HG03045 (cell line): ENCODE measurements at regions not wholly inside any gene's neighbourhood (a gene's known extent, or its start where the extent isn't known, plus 50 kb on each side); places are given as distances from the start of the nearest gene placed in this dataset.
A peak's percentile ranks its signal among the peaks of the same experiment; 100 is the strongest.

Source experiments
- ATAC-seq: cut with Tn5 transposase; IDR thresholded peaks from one replicate; pipeline ENCODE4 v1.9.1; 2021; ENCODE audit warnings: mild to moderate bottlenecking, moderate library complexity; ENCODE audit not compliant: unreplicated experiment

DNA sequence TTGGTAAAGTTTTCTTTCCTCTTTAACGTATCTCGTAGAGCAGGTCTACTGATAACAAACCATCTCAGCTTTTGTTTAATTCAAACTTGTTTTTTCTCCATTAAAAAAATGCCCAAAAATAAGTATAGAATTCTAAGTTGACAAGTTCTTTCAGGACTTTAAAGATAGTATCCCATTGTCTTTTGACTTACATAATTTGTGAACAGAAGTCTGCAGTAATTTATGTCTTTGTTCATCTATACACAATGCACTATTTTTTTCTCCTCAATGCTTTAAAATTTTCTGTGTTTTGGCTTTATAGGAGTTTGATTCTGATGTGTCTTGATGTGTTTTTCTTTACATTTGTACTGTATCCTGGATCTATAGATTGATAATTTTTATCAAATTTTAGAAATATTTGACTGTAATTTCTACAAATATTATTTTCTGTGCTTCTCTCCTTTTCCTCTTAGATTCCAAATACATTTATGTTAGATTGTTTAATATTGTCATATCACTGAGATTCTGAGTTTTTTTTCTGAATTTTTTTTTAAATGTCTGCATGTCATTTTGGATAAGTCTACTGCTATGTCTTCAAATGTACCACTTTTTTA lies 143.3 kb downstream of the FTCDNL1 start:
- ATAC-seq, result no peak

DNA sequence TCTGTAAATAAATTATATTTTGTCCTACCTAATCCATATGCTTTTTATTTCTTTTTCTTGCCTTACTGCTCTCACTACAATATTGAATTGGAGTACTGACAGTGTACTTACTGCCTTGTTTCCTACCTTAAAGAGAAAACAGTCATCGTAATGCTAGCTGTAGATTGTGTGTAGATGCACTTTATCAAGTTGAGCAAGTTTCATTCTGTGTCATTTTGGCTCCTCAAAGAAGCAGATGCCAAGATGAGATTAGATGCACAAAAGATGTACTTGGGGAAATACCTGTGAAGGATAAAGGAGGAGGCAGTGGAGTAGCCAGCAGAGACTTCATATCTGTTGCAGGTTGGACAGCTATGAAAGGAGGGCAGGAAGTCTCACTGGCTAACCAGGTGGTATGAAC lies 145.5 kb downstream of the FTCDNL1 start:
- ATAC-seq, result no peak

DNA sequence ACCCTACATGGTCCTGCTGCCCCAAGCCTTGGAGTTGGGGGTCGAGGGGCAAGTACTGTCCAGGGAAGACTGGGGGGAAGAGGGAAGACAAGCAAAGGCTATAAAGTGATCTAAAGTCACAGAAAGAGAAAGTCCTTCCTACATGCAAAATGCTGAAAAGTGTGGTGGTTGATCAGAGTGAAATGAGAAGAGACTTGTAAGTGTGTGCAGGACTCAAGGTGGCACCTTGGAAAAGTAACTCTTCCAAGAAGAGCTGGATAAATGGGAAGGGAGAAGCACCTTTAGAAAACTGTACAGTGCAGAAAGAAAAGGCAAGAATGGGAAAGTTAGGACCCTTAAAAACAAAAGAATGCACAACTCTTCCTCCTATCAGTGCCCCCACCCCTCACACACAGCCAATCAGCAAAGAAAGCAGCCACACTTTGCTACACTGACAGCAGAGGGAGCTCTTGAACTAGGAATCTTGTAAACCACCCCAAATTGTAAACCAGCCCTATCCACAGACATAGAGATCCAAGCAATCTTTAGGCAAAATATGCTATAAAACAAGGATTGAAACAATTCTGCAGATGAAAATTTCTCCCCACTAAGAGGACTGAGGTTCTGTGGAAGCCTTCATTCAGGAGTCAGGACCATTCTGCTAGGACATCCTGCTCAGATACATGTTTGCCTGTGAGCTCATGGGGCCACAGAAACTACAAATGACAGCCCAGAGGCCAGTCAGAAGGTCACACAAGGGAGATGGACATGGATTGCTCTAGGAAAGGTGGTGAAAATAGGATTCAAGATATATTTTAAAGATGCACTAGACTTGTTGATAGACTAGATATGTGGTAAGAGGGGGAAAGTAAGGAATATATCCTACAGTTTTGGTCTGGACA lies 146.4 kb downstream of the FTCDNL1 start:
- ATAC-seq, result no peak

DNA sequence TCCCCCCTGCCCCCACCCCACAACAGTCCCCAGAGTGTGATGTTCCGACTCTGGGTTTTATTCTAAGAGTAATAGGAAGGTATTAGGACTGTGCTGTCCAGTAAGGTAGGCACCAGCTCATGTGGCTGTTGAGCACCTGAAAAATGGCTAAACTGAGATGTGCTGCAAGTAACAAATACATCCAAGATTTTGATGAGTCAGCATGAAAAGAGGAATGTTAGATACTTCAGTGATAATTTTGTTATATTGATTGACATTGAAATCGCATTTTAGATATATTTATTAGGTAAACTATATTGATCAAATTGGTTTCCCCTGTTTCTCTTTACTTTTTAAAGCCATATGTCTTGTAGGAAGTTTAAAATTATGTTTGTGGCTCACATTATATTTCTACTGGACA lies 147.8 kb downstream of the FTCDNL1 start:
- ATAC-seq, result no peak

DNA sequence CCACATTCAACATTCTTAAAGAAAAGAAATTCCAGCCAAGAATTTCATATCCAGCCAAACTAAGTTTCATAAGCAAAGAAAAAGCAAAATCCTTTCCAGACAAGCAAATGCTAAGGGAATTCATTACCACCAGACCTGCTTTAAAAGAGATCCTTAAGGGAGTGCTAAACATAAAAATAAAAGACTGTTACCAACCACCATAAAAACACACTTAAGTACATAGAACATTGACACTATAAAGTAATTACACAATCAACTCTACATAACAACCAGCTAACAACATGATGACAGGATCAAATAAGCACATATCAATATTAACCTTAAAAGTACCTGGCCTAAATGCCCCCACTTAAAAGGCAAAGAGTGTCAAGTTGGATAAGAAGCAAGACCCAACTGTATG lies 153.5 kb downstream of the FTCDNL1 start:
- no peak for ATAC-seq

DNA sequence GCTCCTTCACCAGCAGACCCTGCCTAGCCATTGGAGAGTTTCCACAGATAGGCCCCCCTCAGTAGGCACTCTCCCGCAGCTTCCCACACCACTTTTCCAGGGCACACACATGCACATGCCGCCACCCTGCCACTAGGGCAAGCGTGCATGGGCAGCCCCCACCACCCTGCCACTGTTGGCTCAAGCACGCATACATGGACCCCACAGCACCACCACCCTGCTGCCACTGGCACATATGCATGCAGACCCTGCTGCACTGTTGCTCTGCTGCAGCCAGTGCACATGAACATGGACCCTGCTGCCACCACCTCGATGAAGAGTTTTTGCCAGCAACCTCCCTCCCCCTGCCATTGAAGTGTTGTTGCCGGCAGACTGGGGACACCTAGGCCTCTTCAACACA lies 154.9 kb downstream of the FTCDNL1 start:
- ATAC-seq, result no peak

DNA sequence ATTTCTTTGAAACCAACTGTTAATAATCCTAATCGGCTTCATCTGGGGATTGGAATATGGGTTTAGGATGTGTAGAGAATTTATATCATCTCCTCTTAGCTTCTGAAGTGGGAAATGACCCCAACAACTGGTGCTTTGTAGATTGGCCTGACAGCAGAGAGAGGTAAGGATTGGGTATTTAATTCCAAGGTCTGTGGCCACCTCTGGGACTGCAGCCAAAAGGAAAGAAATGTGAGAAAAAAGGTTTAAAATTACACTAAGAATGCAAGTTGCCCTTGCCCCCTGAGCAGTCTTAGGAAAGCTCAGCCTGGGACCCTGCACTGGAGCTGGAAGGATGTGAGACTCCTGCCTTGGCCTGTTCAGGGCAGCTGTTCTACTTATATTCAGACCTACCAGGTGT lies 157.1 kb downstream of the FTCDNL1 start:
- no peak for ATAC-seq

DNA sequence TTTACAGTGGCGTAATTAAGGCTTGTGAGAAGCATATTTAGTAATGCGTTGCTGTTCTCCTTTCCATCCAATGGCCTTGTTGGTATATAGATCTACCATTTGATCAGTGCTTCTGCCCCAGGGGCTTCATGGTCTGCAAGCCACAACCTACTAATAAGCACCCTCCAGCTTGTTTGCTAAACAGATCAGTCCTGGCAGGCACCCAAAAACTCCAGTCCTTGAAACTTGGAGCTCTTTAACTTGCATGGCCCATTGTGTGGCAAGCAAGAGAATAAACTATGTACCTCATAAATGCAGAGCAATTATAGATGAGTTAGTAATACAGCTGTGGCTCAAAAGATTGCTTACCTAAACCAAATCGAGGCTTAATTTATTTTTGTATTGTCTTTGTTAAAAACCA lies 158.5 kb downstream of the FTCDNL1 start:
- ATAC-seq, result no peak

DNA sequence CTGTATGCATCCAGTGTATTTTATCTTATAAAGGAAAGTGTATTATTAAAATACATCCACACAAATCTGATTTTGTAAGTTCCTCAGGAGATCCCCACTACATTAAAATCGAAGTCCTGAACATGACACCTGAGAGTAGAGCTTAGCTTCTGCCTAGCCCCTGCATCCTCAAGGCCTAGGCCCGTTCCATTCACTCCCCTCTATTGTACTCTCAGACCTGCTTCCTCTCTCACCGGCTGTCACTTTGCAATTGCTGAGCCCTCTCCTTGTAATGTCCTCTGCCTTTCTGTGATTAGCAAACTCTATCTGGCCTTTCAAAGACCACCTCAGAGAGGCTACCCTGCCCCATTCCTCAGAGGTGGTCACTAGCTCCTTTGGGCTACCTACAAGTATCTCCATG lies 160.8 kb downstream of the FTCDNL1 start:
- no peak for ATAC-seq

DNA sequence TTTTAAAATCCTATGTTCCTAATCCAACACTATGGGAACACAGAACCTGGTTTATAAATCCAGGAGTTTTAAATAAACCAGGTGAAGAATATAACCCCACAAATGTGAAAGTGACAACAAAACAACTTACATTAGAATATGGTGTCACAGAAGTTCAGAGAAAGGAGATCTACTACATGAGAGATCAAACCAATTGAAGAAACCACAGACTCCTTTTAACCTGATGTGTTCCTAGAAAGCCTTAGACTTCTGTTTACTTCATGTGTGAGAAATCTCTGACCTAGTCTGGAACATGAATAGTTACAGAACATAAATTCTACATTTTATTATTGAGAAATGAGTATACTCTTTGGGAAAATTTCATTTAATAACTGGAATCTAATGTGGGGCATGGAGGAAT lies 165.3 kb downstream of the FTCDNL1 start:
- no peak for ATAC-seq

DNA sequence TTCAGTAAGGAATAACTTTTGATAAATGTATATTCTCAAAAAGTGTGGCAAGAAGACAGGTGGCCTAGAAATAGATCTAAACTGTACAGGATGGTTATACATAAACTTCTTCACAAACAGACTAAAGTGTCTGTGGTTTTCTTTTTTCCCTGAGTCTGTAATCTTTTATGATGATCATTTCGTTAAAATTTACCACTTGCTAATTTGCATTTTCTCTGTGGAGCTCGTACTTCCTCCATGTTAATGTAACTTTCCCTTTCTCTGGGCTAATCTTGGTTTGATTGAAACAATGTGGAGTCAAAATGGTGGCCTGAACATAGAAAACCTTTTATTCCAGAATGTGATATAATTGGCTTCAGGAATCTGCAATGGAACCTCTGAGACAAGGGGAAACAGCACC lies 166.2 kb downstream of the FTCDNL1 start:
- ATAC-seq, result no peak

DNA sequence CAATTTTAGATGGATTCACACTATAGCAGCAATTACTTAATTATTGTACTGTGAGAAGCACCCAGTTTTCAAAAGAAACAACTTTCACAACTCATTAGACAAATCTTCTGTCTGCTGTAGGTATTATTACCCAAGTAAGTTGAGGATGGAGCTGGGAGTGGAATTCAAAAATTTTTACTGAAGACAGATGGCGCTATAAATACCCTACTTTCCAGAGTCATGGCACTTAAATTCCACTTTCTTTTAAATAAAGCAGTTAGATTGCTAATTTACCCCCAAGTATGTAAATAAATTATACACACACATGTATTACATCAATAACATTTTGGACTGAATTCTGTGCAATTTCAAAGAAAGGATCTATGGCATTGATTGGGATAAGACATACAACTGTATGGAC lies 166.8 kb downstream of the FTCDNL1 start:
- ATAC-seq, result no peak

DNA sequence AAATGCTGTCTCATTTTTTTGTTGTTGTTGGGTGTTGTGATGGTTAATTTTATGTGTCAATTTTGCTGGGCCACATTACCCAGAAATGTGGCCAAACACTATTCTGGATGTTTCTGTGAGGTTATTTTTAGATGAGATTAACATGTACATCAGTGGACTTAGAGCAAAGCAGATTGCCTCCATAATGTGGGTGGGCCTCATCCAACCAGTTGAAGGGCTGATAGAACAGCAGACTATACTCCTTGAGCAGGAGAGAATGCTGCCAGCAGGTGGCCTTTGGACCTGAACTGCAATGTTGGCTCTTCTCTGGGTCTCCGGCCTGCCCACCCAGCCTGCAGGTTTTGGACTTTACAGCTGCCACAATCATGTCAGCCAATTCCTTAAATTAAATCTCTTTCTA lies 169.0 kb downstream of the FTCDNL1 start:
- ATAC-seq, result no peak

DNA sequence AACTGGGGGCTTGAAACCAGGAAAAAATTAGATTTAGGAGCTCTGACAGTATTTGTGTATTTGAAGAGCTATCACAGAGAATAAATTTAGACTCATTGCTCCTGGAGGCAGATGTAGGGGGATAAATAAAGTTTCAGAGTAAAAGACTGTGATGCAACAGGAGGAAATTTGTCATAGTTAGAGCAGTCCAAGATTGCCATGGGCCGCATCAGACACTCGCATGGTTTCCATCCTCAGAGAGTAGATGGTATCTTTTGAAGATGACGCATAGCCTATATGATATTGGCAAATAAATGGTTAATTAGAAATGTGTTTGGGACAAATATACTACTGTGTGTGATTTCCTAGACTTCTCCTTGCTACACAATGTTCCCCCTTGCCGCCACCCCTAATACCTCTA lies 170.5 kb downstream of the FTCDNL1 start:
- no peak for ATAC-seq

DNA sequence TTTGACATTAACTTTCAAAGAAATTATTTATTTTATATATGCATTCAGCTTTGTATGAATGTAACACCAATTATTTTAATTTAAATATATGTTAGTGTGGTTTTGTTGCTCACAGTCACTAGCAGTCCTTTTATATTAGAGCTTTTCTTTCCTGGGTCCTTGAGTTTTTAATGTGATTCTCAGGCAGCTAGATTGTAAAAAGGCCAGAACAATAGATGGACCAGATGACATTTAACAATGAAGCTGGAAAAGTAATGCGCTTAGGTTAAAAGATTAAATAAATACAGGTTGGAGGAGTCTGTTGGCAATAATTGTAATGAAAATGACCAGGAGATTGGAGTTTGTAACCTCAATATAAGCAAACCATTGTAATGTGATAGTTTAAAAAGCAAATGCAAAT lies 171.1 kb downstream of the FTCDNL1 start:
- ATAC-seq, result no peak

DNA sequence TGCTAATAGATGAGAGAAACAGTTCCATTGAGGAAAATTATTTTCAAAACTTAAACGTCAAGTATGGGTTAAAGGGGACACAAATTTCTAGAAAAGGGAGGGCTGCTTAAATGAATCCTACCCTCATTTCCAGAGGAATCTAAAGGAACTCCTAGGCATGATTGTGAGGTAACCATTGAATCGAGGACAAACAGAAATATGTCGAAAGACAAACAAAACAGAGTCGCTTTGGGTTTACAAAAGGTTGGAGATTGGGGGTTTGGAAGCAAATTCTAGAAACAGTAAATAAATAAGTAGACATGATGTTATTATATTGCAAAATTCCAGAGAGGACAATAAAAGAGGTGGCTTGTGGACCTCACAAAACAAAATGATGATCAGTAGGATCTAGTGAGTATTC lies 173.1 kb downstream of the FTCDNL1 start:
- ATAC-seq, result no peak

DNA sequence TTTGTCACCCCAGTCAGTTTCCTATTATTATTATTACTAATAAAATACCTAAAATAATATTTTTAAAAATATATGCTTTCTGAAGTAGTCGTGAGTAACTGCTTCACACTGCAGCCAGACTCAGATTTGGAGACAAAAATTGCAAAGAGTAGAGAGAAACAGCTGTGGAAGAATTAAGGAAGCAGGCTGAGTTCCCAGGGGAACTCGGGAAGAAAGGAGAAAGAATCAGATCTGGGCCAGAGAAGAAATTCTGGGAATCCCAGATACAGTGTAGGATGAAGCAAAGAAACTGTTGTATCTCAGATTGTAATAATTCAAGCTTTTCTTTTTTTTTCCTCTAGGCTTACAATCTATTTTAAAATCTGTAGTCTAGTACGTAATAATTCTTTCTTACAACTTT lies 182.3 kb downstream of the FTCDNL1 start:
- no peak for ATAC-seq

DNA sequence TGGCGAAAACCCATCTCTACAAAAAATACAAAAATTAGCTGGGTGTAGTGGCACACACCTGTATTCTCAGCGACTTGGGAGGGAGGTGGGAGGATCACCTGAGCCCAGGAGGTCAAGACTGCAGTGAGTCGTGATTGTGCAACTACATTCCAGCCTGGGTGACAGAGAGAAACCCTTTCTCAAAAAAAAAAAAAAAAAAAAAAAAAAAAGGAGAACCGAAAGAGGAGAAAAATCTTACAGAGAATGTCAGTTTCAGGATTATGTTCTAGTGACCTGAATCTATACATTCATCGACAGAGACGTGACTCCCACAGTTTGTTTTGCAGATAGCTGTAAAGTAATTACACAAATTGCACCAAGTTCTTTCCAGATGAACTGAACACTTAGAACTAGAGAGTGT lies 187.8 kb downstream of the FTCDNL1 start:
- no peak for ATAC-seq

DNA sequence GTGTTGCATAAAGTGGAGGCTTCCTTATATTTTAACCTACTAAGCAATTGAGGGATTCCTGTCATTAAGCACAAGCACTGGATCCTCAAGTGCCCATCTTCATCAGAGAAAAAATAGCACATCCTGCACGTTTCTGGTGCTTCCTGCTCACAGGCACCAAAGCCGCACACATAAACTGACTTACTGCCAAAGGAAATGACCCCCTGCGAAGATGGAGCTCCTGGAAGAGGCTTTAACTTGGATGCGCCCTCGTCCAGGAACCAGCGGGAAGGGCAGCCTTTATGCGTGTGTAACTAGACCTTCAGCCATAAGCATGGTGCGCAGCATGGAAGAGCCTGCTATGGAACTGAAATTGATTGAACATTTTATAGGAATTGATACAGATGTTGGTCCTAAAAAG lies 188.7 kb downstream of the FTCDNL1 start:
- ATAC-seq, result no peak

DNA sequence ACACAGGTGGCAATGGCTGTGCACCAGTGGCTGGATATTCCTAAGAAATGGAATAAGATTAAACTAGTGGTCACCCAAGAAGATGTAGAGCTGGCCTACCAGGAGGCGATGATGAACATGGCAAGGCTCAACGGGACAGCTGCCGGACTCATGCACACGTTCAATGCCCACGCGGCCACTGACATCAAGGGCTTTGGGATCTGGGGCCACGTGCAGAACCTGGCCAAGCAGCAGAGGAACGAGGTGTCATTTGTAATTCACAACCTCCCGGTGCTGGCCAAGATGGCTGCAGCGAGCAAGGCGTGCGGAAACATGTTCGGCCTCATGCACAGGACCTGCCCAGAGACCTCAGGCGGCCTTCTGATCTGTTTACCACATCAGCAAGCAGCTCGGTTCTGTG lies 190.8 kb downstream of the FTCDNL1 start:
- ATAC-seq, result no peak

DNA sequence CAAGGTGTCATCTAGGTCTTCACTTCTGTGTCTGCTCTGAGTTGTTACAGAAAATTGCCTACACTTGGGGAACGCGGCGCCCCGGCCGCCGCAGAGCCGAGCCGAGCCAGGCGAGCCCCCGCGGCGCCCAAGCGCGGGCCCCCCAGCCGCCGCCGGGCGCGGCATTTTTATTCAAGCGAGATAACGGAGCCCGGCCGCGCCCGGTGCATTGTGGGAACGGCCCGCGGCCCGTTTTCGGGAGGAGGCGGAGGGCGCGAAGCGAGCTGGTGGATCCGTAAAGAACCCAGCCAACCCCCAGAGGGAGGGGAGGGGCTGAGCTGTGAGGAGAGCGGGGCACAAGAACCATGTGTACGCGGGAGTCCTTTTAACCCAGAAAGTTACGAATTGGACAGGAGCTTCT lies 191.8 kb downstream of the FTCDNL1 start:
- ATAC-seq, result no peak

DNA sequence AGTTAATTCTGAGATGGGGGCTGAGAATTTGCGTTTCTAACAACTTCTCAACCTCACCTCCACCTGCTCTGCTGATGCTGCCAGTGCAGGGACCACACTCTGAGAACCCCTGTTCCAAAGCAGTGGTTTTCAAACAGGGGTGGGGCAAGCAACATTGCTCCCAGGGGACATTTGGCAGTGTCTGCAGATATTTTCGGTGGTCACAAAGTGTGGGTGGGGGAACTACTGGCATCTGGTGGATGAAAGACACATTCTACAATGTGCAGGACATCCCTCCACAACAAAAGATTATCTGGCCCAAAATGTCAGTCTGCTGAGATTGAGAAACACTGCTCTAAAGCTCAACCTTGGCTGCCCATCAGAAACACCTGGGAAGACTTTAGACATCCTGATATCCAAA lies 188.7 kb upstream of the SATB2 start:
- ATAC-seq, result peak; percentile 77

DNA sequence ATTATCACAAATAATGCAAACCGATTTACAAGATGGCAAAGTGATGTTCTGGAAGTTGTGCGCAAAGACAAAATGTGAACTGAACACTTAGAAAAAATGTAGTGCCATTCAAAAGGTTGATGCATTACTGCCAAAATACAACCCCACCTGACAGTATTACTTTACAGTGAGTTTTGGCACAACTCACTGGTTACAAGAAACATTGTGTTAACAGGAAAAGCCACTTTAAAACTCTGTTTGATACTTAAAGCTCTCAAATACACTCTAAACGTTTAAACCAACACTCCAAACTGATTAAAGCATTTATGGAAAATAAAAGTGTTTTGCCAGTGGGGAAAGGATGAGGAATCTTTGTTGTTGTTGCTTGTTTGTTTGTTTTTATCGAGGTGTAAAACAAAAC lies 173.4 kb upstream of the SATB2 start:
- ATAC-seq, result no peak
